Fibroblast of skin of scalp (primary cell): ENCODE measurements at regions not wholly inside any gene's neighbourhood (a gene's known extent, or its start where the extent isn't known, plus 50 kb on each side); places are given as distances from the start of the nearest gene placed in this dataset.
A peak's percentile ranks its signal among the peaks of the same experiment; 100 is the strongest.

Experiments used
- DNase-seq: peaks from one replicate; pipeline ENCODE4 v3.0.0-alpha.2; 2013

DNA sequence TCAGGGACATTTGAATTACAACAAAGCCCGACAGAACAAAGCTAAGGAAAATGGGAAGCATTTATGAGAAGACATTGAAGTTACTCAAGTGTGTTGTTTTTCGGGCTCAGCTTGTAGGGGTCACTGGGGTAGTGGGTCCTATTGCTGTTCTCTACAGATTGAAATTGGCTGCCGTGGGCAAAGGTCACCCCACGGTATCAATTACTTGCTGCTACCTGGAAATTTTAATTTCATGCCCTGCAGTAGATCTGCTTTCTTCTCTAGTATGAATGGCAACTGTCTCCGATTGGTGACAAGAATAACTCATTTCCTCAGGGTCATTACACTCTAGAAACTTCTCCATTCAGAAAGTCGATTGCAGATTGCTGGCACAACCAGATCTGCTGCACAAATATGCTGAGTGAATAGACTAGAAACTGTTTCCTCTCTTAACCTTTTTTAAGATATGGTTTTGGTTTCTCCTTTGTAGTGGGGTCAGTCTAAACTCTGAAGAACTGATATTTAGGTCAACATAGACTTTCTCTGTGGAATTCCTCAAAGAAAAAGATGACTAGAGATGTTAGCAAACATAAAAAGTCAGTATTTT is 454.1 kb downstream of the ARHGEF28 start:
- no peak for DNase-seq

GRCh38 chr5:74075501-74076484 is 449.8 kb downstream of the ARHGEF28 start:
- DNase-seq, result no peak

DNA sequence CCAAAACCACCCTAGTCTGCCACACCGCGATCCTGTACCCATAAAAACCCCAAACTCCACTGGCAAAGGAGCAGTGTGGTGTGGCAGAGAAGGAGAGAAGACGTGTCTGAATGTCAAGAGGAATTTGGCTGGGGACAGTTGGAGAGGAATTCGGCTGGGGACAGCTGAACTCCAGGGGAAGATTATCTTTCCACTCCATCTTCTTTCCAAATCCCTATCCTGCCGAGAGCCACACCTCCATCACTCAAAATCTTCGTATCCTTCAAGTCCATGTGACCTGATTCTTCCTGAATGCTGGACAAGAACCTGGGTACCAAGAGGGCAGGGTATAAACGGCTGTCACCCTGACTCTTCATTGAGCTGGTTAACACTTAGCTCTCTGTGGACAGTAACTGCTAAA is 448.1 kb downstream of the ARHGEF28 start:
- DNase-seq, result no peak

DNA sequence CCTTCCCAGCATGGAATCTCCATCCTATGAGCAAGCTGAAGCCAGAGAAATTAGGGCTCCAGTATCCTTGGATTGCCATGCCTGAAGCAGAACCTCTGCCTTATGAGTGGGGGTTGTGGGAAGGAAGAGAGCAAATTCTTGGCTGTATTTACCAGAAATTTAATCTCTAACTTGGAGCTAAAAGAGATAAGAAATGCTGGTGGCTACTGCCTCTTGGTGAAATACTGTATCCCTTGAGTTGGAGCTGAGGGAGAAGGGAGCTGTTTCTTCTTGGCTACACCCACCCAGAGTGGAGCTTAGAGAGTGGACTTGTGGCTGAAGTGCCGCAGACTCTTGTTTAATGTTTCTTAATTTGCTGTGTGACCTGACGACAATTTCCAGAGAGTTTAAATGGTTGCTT is 447.3 kb downstream of the ARHGEF28 start:
- peak; percentile 21 for DNase-seq

GRCh38 chr5:74072646-74073045 is 446.6 kb downstream of the ARHGEF28 start:
- DNase-seq, result no peak

DNA sequence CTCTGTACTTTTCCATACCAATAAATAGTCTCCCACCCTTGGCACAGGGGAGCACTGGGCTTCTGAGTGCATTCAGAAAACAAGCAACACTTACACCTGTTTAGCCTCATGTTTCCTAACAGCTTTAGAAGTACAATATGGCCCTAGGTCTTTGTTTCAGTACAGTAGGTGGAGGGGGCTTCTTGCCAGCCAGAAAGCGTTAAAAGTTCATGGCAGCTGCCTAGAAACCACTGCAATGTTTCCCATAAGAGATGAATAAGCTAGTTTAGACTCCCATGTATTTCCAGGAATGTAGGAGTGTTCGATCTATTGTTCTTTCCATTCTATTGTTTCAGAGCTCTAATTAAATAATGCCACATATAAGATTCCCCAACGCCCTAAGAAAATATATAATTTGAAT is 444.8 kb downstream of the ARHGEF28 start:
- DNase-seq, result no peak

GRCh38 chr5:74069741-74070140 is 443.7 kb downstream of the ARHGEF28 start:
- DNase-seq, result no peak

DNA sequence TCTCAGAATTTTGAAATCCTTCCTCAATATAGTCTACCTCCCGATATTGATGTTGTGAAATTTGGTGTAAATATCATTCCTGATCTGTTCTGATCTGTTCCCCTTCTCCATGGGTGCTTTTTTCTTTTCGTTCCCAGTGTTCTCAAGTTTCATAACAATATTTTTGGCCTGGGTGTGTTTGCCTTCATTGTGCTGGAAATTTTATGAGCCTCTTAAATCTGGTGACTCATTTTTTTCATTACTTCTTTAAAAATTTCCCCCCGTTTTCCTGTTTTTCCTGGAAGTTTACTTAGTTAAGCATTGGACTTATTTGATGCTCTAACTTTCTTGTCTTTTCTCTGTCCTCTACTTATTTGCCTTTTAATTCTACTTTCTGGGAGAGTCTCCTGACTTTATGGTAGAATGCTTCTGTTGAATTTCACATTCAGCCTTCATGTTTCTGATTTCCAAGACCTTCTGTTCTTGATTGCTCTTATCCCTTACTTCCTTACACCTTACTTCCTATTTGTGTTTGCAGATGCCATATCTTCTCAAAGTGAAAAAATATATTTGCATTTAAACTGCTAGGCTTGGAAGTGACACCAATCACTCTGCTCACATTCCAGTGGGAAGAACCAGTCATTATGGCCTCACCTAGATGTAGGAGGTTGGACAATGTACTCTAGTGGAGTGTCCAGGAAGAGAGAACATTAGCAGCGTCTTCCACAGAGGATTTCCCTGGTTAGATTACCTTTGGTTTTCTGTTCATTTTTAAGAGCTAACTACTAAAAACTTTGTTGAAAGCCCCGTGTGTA is 441.9 kb downstream of the ARHGEF28 start:
- DNase-seq, result no peak

DNA sequence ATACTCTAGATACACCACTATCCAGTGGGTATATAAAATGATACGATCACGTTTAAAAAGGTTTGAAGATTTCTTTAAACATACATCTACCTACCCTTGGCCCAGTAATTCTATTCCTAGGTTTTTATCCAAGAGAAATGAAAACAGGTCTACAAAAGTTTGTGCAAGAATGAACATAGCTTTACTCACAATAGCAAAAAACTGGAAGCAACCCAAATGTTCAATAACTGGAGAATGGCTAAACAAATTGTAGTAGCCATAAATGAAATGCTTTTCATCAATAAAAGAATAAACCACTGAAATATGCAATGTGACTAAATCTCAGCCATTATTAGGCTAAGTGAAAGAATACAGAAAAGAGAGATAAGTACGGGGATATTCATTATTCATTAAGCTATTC is 438.9 kb downstream of the ARHGEF28 start:
- DNase-seq, result no peak

DNA sequence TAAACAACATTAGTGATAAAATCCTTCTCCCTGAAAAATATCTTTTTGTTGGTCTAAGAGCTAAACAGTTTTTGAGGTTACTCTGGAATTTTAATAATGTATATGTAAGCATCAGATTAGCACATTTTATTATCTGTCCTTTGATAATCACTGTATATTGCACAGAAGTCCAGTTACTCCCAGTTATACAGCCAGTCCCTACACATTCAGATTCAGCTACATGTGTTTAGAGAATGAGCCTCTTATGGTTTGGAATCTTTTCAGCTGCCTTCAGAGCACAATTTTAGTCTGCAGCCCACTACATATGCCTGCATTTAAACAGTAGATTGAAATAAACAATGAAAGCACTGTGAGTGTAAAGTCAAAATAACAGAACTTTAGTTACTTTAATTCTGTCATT is 438.2 kb downstream of the ARHGEF28 start:
- no peak for DNase-seq

GRCh38 chr5:74063821-74064220 is 437.8 kb downstream of the ARHGEF28 start:
- peak; percentile 91 for DNase-seq

DNA sequence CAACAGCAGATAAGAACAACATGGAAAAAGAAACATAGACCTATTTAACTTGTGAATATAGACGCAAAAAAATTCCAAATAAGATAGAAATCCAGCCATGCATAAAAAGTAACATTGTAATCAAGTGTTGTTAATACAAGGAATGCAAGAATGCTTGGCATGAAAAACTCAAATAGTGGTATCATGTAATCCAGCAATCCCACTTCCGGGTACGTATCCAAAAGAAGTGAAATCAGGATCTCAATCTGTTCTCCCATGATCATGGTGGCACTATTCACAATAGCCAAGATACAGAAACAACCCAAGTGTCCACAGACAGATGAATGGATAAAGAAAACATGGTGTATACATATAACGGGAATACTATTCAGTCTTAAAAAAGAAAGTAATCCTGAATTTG is 437.4 kb downstream of the ARHGEF28 start:
- DNase-seq, result no peak

DNA sequence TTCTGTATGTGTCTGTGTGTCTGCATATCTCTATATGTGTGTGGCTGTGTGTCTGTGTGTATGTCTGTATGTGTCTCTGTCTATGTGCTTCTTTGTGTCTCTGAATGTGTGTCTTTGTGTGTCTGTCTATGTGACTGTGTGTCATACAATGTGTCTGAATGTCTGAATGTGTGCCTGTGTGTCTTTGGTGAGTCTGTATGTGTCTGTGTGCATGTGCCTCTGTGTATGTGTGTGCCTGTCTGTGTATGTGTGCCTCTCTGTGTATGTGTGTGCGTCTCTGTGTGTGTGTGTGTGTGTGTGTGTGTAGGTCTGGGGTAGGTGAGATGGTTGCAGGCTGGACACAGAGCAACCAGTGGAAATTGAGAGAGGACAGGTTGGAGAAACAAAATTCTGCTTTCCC is 435.3 kb downstream of the ARHGEF28 start:
- DNase-seq, result no peak

GRCh38 chr5:74059706-74060105 is 433.7 kb downstream of the ARHGEF28 start:
- DNase-seq, result no peak

- no peak for DNase-seq
Observed at GRCh38 chr5:74056789-74057164, 430.8 kb downstream of the ARHGEF28 start.

DNA sequence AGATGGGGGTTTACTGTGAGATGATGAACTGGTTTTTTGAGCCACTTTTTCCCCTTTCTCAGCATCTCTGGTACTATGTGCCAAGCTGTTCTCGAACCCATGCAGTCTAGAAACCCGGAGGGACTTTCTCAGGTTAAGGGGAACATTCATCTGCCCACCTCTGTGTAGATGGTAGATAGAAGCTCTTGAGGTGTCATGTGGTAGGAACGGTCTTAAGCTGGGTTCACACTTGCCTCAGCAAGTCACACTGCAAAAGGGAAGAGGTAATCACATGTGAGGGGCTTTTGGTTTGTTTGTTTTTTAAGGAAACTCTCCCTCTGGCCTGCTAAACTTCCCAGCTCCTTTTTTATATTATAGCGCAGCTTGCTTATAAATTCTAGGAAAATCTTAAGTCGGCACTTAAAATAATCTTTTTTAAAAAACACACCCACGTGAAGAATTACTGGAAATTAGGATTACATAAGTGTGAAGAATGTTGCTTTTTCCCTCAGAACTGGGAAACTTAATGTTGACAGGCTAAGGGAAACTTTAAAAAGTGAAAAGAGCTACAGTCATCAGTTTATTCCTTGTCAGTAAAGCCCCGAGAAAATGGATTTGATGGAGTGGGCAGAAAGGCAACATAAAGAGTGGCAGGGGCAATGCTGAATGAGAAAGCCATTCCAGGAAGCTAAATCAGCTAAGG is 430.3 kb downstream of the ARHGEF28 start:
- no peak for DNase-seq

- no peak for DNase-seq
Observed at GRCh38 chr5:74055486-74056106, 429.6 kb downstream of the ARHGEF28 start.

- DNase-seq, result no peak
Observed at GRCh38 chr5:74054641-74055421, 428.8 kb downstream of the ARHGEF28 start.

- DNase-seq, result no peak
Observed at GRCh38 chr5:74054139-74054538, 428.1 kb downstream of the ARHGEF28 start.

GRCh38 chr5:74052441-74053221 is 426.6 kb downstream of the ARHGEF28 start:
- no peak for DNase-seq

DNA sequence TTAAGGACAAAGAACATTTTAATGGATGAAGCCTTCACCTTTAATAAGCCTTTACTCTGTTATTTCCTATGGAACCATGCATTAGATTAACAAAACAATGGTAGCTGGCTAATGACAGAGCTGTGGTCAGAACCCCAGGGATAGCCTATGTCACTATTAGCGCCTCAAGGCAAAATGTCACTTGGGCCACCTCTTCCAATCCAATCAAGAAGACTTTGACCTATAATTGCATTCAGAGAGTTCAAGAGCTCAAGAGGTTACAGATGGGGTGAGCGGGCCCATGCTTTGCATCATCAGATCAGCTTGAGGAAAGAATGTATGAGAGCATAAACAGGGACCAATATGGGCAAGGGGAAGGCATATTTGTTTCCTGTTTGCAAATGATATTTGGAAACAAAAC is 425.1 kb downstream of the ARHGEF28 start:
- DNase-seq, result no peak
